GM12878 (cell line): ENCODE measurements at regions not wholly inside any gene's neighbourhood (a gene's known extent, or its start where the extent isn't known, plus 50 kb on each side); places are given as distances from the start of the nearest gene placed in this dataset.

Source experiments
- ATAC-seq: fragments of 200-7000 bp; cut with Tn5 transposase; 3 replicates; pipeline ENCODE4 v1.9.1; 2020; ENCODE audit warnings: mild to moderate bottlenecking, moderate library complexity
- BruUV-seq: library from RNA; stranded (reverse); fragments of 400-500 nt; replicated peaks from 2 replicates; lab custom pipeline; 2021; lab: Mats Ljungman, UMichigan
- CTCF ChIA-PET: fragments of 300-600 bp; sonication (Branson Sonifier 250); formaldehyde crosslinking; extraction: SDS; loops from one replicate; lab custom pipeline; 2021; ENCODE audit warnings: inconsistent platforms; lab: Yijun Ruan, JAX
- POLR2A ChIA-PET: fragments of 350-600 bp; formaldehyde crosslinking; extraction: SDS; loops from one replicate; lab custom pipeline; 2021; ENCODE audit warnings: inconsistent platforms; lab: Charles Lee
- RAD21 ChIA-PET: fragments of 300-600 bp; sonication (Branson Sonifier 250); formaldehyde crosslinking; loops from one replicate; lab custom pipeline; 2023; ENCODE audit warnings: antibody characterized with exemption; ENCODE audit not compliant: unreplicated experiment; lab: Charles Lee
- SMC1A ChIA-PET: fragments of 300-600 bp; sonication (Branson Sonifier 250); formaldehyde crosslinking; loops from one replicate; lab custom pipeline; 2023; ENCODE audit not compliant: unreplicated experiment, uncharacterized antibody; lab: Charles Lee
- DNase-seq: peaks from one replicate; pipeline ENCODE4 v3.0.0-alpha.2; 2011; ENCODE audit warnings: low read depth, low spot score
- FAIRE-seq: peaks from 3 replicates; lab custom pipeline; 2011; peaks lifted over from hg19 to GRCh38; lab: Jason Lieb, UNC
- H2AFZ ChIP-seq: 2 replicates; pipeline ENCODE4 v1.6.0; 2011; ENCODE audit warnings: low read depth, low read length, control low read depth; ENCODE audit not compliant: control insufficient read depth
- H3K27ac ChIP-seq: 2 replicates; pipeline ENCODE4 v1.5.1; 2011; ENCODE audit warnings: control low read depth; ENCODE audit not compliant: control insufficient read depth, insufficient read depth
- H3K27me3 ChIP-seq, 2 experiments: replicated peaks in 1 of 2; 2 replicates each; pipeline versions ENCODE4 v1.6.0 to v1.6.1; 2011; ENCODE audit warnings: low read length in 1 of 2; ENCODE audit not compliant: control insufficient read depth in 2 of 2, insufficient read depth in 2 of 2
- H3K36me3 ChIP-seq, 2 experiments: 2 replicates each; pipeline ENCODE4 v1.5.1; 2011; ENCODE audit warnings: low read length in 1 of 2; ENCODE audit not compliant: control insufficient read depth in 2 of 2, insufficient read depth in 2 of 2
- H3K4me1 ChIP-seq: 2 replicates; pipeline ENCODE4 v1.6.1; 2011; ENCODE audit warnings: mild to moderate bottlenecking, low read length, moderate library complexity, mixed read lengths; ENCODE audit not compliant: control insufficient read depth, insufficient read depth
- H3K4me2 ChIP-seq: 2 replicates; pipeline ENCODE4 v1.6.0; 2011; ENCODE audit warnings: control low read depth; ENCODE audit not compliant: control insufficient read depth, insufficient read depth
- H3K4me3 ChIP-seq: fragments of 200-600 bp; sonication (generic); 2 replicates; pipeline ENCODE4 v1.5.1; 2016
- H3K79me2 ChIP-seq: 2 replicates; pipeline ENCODE4 v1.6.0; 2011; ENCODE audit warnings: low read length; ENCODE audit not compliant: control insufficient read depth, insufficient read depth
- H3K9ac ChIP-seq: 2 replicates; pipeline ENCODE4 v1.8.0; 2011; ENCODE audit warnings: low read length, control low read depth, mixed read lengths; ENCODE audit not compliant: control insufficient read depth, insufficient read depth
- H3K9me3 ChIP-seq: replicated peaks from 3 replicates; pipeline ENCODE4 v1.5.1; 2011; ENCODE audit warnings: mild to moderate bottlenecking, low read length; ENCODE audit not compliant: control insufficient read depth, insufficient read depth
- H4K20me1 ChIP-seq: 2 replicates; pipeline ENCODE4 v1.6.0; 2011; ENCODE audit not compliant: control insufficient read depth, insufficient read depth
- BCL11A ChIP-seq: IDR thresholded peaks from 2 replicates; pipeline ENCODE4 v1.6.1; 2011; ENCODE audit warnings: low read depth, low read length
- CREM ChIP-seq: IDR thresholded peaks from 2 replicates; pipeline ENCODE4 v1.6.1; 2014; ENCODE audit warnings: antibody characterized with exemption, low read depth
- IKZF2 ChIP-seq, 2 experiments: fragments of 450-650 bp; IDR thresholded peaks; 2 replicates each; pipeline ENCODE4 v1.6.1; 2017; ENCODE audit warnings: mild to moderate bottlenecking in 2 of 2, moderate library complexity in 2 of 2
- LARP7 ChIP-seq: fragments of 450-650 bp; IDR thresholded peaks from 2 replicates; pipeline ENCODE4 v1.6.1; 2017; ENCODE audit warnings: mild to moderate bottlenecking
- MAX ChIP-seq: IDR thresholded peaks from 2 replicates; pipeline ENCODE4 v1.6.1; 2012; ENCODE audit warnings: low read depth, low read length, improper control_type of control experiment
- NFIC ChIP-seq: IDR thresholded peaks from 2 replicates; pipeline ENCODE4 v1.6.1; 2012; ENCODE audit warnings: low read depth, mild to moderate bottlenecking, inconsistent platforms, low read length, moderate library complexity
- NFYB ChIP-seq: IDR thresholded peaks from 2 replicates; pipeline ENCODE4 v1.6.1; 2011; ENCODE audit warnings: low read depth, mild to moderate bottlenecking, low read length, improper control_type of control experiment, moderate library complexity; ENCODE audit not compliant: insufficient read depth
- POLR2A ChIP-seq: IDR thresholded peaks from 2 replicates; pipeline ENCODE4 v1.6.1; 2011; ENCODE audit warnings: low read depth, mild to moderate bottlenecking, low read length
- RAD21 ChIP-seq: IDR thresholded peaks from 2 replicates; pipeline ENCODE4 v1.6.1; 2011; ENCODE audit warnings: mild to moderate bottlenecking, low read depth, low read length, moderate library complexity; ENCODE audit not compliant: insufficient read depth
- RAD51 ChIP-seq: fragments of 450-650 bp; IDR thresholded peaks from 2 replicates; pipeline ENCODE4 v1.6.1; 2016; ENCODE audit warnings: moderate library complexity, mild to moderate bottlenecking, inconsistent platforms
- RFX5 ChIP-seq: IDR thresholded peaks from 2 replicates; pipeline ENCODE4 v1.6.1; 2011; ENCODE audit warnings: low read depth, low read length, improper control_type of control experiment
- SIX5 ChIP-seq: IDR thresholded peaks from 2 replicates; pipeline ENCODE4 v1.6.1; 2011; ENCODE audit warnings: mild to moderate bottlenecking, low read depth, low read length, moderate library complexity; ENCODE audit not compliant: severe bottlenecking
- SMAD1 ChIP-seq: fragments of 450-650 bp; IDR thresholded peaks from 2 replicates; pipeline ENCODE4 v1.6.1; 2018; ENCODE audit warnings: mild to moderate bottlenecking, low read depth; ENCODE audit not compliant: partially characterized antibody
- SRF ChIP-seq, 2 experiments: IDR thresholded peaks; 2 replicates each; pipeline ENCODE4 v1.6.1; 2011; ENCODE audit warnings: low read depth in 2 of 2, low read length in 2 of 2, mild to moderate bottlenecking in 1 of 2, moderate library complexity in 1 of 2
- TAF1 ChIP-seq: IDR thresholded peaks from 2 replicates; pipeline ENCODE4 v1.6.1; 2011; ENCODE audit warnings: mild to moderate bottlenecking, low read depth, low read length, borderline replicate concordance
- WGBS: methylation state at CpG from one replicate; pipeline ENCODE4 v1.1.6; 2016; ENCODE audit warnings: low lambda C conversion rate; ENCODE audit not compliant: insufficient replicate concordance, insufficient coverage; ENCODE audit errors: missing lambda C conversion rate; 5-methylcytosine and 5-hydroxymethylcytosine counted together
- in situ Hi-C: fragments of 300-500 bp; cut with MboI; formaldehyde crosslinking; loops from 9 replicates; pipeline ENCODE4 v1.14.3; 2018; ENCODE audit warnings: mixed read lengths
- intact Hi-C: fragments of 100-400 bp; cut with micrococcal nuclease; formaldehyde crosslinking; loops from one replicate; pipeline ENCODE4 v1.14.2; 2022; ENCODE audit not compliant: unreplicated experiment
- TF ChIP-seq, protein P1 (sequence below): fragments of 450-650 bp; formaldehyde crosslinking; IDR thresholded peaks from 2 replicates; pipeline ENCODE4 v1.4.0; 2022; ENCODE audit warnings: mild to moderate bottlenecking, moderate library complexity

DNA sequence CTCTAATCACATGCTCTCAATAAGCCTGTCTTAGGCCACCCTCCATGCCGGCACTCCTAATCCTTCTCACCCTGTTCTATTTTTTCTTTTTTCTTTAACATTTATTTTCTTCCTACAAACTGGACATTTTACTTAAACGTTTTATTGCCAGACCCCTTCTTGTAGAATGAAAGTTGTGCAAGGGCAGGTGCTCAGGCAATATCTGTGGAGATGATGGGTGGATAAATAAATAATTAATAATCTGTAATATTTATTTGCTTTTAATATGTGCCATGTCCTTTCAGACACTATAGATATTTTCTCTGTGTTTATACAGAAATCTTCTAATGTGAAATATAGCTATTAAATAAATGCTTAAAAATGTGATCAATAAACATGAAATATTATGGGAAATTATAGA, 815.7 kb upstream of the MIR17HG start:
- no peak for FAIRE-seq
- no TSS peak for BruUV-seq
- WGBS = 46% methylated on average over 2 of the region's 2 CpGs
- H3K27me3 ChIP-seq = no peaks in the 10 kb centered on the region
- no peaks in the 10 kb centered on the region for H3K36me3 ChIP-seq
- no peak overlapping the region for H3K4me3 ChIP-seq
- ATAC-seq = no peak
- intact Hi-C loops (no loop called here), in situ Hi-C loops (no loop called here)
- ChIA-PET SMC1A (no interaction called here), RAD21 (no interaction called here), POLR2A (no interaction called here), CTCF (no interaction called here)
- H3K79me2 ChIP-seq = no peaks in the 10 kb centered on the region
- no peak overlapping the region for H3K4me2 ChIP-seq
- no peak overlapping the region for H3K27ac ChIP-seq
- no peak for TF ChIP-seq MAX
- no peaks in the 10 kb centered on the region for H3K9me3 ChIP-seq
- no peak overlapping the region for H3K9ac ChIP-seq
- no peak overlapping the region for H2AFZ ChIP-seq
- H3K4me1 ChIP-seq = no peaks in the 10 kb centered on the region
- no peaks in the 10 kb centered on the region for H4K20me1 ChIP-seq
- DNase-seq = no peak

DNA sequence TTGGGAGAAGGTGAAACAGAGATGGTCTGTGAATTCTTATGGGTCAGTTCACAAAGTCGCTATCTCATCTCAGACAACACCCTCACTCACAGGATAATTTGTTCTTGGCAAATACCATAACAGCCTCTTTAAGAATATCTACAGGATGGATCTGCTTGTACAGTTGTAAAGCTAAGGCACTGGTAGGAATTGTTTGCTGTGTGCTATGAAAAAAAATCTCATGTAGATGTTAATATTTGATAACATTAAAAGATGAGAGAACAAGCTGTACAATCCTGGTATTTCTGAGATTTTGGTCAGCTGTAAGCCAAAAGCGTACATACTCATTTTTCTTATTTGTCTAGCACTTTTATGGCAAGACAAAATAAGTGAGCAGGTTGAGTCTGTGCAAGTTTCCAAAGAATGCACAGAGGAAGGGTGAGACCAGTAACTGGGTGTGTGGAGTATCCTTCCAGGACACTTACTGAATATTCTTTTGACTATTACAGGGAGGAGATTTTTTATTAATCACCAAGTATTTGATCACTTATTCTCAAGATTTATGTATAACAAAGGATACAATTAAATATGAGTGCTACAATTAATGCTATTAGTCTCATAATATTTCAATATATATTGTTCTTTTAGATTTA, 814.5 kb upstream of the MIR17HG start:
- POLR2A ChIA-PET = no interaction called here
- H3K4me3 ChIP-seq = no peak overlapping the region
- no peak overlapping the region for H3K27ac ChIP-seq
- RAD21 ChIA-PET = no interaction called here
- WGBS = 2% methylated on average over 2 of the region's 2 CpGs
- H4K20me1 ChIP-seq = no peaks in the 10 kb centered on the region
- in situ Hi-C loops (no loop called here), intact Hi-C loops (no loop called here)
- no peak for ATAC-seq
- no peaks in the 10 kb centered on the region for H3K9me3 ChIP-seq
- CTCF ChIA-PET = no interaction called here
- H3K79me2 ChIP-seq = no peaks in the 10 kb centered on the region
- no peaks in the 10 kb centered on the region for H3K27me3 ChIP-seq
- H2AFZ ChIP-seq = no peak overlapping the region
- no peaks in the 10 kb centered on the region for H3K4me1 ChIP-seq
- H3K36me3 ChIP-seq = no peaks in the 10 kb centered on the region
- no peak for FAIRE-seq
- DNase-seq = no peak
- BruUV-seq = no TSS peak
- SMC1A ChIA-PET = no interaction called here
- no peak overlapping the region for H3K4me2 ChIP-seq
- H3K9ac ChIP-seq = no peak overlapping the region
- TF ChIP-seq TAF1 (no peak), SRF (IDR thresholded peaks at IDR 0.05; ENCODE audit: low read depth in 2 of 2, low read length in 2 of 2) (no peak), NFYB (no peak), POLR2A (no peak), RAD21 (no peak), RFX5 (no peak), CREM (no peak), SMAD1 (no peak), RAD51 (no peak), IKZF2 (IDR thresholded peaks at IDR 0.05) (no peak), SIX5 (no peak), LARP7 (no peak), BCL11A (no peak), NFIC (no peak)
- TF ChIP-seq, protein P1, sequence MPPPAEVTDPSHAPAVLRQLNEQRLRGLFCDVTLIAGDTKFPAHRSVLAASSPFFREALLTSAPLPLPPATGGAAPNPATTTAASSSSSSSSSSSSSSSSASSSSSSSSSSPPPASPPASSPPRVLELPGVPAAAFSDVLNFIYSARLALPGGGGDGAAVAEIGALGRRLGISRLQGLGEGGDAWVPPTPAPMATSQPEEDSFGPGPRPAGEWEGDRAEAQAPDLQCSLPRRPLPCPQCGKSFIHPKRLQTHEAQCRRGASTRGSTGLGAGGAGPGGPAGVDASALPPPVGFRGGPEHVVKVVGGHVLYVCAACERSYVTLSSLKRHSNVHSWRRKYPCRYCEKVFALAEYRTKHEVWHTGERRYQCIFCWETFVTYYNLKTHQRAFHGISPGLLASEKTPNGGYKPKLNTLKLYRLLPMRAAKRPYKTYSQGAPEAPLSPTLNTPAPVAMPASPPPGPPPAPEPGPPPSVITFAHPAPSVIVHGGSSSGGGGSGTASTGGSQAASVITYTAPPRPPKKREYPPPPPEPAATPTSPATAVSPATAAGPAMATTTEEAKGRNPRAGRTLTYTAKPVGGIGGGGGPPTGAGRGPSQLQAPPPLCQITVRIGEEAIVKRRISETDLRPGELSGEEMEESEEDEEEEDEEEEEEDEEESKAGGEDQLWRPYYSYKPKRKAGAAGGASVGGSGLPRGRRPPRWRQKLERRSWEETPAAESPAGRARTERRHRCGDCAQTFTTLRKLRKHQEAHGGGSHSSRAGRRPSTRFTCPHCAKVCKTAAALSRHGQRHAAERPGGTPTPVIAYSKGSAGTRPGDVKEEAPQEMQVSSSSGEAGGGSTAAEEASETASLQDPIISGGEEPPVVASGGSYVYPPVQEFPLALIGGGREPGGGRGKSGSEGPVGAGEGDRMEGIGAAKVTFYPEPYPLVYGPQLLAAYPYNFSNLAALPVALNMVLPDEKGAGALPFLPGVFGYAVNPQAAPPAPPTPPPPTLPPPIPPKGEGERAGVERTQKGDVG (CRISPR knock-in tag) = no peak
